ENCODE measurements at regions not wholly inside any gene's neighbourhood (a gene's known extent, or its start where the extent isn't known, plus 50 kb on each side); places are given as distances from the start of the nearest gene placed in this dataset.

DNA sequence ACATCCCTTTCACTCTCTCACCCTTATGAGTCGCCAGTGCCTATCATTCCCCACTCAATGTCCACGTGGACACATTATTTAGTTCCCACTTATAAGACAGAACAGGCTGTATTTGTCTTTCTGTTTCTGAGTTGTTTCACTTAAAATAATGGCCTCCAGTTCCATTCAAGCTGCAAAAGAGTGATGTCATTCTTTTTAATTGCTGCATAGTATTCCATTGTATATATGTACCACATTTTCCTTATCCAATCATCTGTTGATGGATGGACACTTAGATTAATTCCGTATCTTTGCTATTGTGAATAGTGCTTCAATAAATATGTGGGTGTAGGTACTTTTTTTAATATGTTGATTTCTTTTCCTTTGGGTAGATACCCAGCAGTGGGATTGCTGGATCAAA lies 79.1 kb downstream of the ZNF365 start:
- DNase-seq, result no peak

GRCh38 chr10:62454687-62455397 lies 80.7 kb downstream of the ZNF365 start:
- DNase-seq, result no peak

- DNase-seq, result no peak
Measured at GRCh38 chr10:62456611-62457101, 82.5 kb downstream of the ZNF365 start.

- no peak for DNase-seq
Measured at GRCh38 chr10:62457196-62457595, 83.0 kb downstream of the ZNF365 start.

GRCh38 chr10:62457598-62457997 lies 83.4 kb downstream of the ZNF365 start:
- no peak for DNase-seq

DNA sequence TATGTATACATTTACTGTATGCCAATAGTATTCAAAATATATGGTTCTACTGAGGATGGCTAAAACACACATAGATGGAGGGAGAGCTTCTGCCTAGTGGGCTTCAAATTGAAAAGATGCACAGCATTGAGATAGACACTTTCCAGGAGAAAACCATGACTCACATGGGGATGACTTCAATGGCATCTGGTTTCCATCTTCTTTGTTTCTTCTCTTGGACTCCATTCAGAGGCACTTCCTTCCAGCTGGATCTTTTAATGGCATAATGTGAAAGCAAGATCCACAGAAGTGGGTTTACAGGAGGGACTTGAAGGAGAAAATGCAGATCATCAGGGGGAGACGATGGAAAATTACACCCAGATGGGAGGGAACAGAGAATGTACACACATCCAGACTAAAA lies 84.9 kb downstream of the ZNF365 start:
- no peak for DNase-seq

DNA sequence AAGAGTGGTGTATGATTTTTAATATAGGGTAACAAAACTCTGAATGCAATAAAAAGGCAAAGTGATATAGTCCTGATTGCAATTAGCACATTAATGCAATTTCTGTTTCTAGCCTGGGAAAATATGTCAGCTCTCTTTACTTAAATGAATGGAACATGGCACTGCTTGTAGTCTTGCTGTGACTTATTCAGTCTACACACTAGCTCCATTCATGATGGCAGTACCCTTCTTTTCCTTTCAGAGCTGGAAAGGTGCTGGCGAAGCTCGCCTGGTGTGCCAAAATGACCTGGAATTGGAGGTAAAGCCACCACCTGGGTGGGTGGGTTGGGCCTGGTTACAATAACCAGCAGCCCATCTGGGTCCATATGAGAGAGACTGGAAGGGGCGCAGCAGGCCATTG lies 85.3 kb downstream of the ZNF365 start:
- DNase-seq, result no peak

GRCh38 chr10:62460393-62460792 lies 86.2 kb downstream of the ZNF365 start:
- DNase-seq, result no peak

DNA sequence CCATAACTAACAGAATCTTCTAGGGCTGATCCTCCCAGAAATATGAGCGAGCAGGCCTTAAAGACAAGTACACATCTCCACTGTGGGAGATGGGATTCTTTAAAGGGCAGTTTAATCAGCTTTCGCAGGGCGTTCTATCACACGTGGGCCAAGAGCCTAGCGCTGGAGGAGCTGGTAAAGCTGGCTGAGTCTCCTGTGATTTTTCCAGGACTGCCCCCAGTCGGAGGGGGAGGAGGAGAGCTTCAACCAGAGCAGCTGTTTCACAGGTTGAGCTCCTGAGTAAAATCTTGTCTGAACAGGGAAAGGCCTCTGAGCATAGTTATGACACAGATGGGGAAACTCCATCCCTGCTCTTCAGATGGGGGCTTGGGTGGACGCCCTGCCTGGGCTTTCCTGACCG lies 87.0 kb downstream of the ZNF365 start:
- DNase-seq, result no peak

DNA sequence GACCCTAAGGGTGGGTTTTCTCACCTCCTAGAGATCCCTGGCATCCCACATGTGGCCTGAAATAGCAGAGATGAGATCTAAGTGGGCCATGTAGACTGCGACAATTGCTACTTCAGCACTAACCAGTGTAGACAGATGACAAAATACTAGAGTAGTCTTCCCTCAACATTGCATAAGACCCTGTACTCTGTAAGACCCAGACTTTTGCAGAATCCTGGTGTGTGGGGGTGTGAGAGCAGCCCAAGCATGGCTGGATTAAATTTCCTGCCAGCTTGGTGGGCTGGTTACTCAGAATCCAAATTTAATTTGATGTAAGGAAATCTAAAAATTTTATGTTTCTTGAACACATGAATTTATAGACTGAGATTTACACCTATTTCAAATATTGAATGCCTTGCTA lies 88.3 kb downstream of the ZNF365 start:
- no peak for DNase-seq

DNA sequence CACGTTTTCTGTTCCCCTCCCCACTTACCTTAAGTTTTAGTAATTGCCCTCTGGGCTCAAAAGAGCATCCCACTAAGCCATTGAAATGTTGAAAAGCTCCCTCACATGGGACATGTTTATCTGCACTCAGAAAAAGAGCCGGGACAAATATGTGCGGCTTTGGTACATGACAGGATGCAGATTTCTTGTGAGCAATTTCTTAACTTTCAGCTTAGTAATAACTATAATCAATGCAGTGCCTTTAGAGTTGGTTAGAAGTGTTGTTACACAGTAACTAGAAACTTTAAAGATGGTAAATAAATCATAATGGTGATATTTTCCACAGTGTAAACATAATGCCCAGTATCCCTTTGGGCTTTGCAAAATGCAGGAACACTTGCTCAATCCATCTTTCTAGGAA lies 89.2 kb downstream of the ZNF365 start:
- no peak for DNase-seq

GRCh38 chr10:62464308-62464707 lies 90.1 kb downstream of the ZNF365 start:
- DNase-seq, result no peak

DNA sequence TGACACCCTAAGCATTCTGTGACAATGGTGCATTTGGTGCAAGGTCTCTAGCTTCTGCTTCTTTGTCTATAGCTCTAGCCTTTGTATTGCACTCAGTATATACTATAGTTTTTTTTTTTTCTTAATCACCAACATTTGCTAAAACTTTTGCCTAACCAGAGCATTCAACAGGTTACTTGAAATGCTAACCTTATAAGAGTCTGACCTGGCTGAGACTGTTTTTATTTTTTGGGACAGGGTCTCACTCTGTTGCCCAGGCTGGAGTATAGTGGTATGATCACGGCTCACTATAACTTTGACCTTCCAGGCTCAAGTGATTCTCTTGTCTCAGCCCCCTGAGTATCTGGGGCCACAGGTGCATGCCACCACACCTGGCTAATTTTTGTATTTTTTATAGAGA lies 92.4 kb downstream of the ZNF365 start:
- no peak for DNase-seq

GRCh38 chr10:62467527-62467926 lies 93.4 kb downstream of the ZNF365 start:
- no peak for DNase-seq

- DNase-seq, result no peak
Measured at GRCh38 chr10:62471711-62472110, 97.5 kb downstream of the ZNF365 start.

GRCh38 chr10:62473241-62473640 lies 99.1 kb downstream of the ZNF365 start:
- DNase-seq, result no peak

DNA sequence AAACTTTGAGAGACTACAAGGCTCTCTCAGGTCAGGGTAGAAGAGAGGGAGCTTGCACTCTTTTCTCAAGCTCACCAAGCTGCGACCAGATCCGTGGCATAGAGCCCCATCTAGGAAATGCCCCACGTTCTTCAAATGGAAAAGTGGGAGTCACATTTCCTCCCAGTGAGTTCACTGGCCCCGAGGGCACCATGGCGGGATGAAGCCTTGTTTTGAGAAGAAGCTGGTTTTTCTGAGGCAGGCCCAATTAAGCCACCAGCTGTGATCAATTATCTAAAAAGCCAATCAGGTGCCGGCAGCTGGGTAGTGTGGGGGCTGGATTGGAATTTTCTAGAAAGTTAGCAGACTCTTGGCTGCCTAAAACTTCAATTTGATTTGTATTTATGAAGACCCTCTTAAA lies 101.4 kb downstream of the ZNF365 start:
- no peak for DNase-seq

DNA sequence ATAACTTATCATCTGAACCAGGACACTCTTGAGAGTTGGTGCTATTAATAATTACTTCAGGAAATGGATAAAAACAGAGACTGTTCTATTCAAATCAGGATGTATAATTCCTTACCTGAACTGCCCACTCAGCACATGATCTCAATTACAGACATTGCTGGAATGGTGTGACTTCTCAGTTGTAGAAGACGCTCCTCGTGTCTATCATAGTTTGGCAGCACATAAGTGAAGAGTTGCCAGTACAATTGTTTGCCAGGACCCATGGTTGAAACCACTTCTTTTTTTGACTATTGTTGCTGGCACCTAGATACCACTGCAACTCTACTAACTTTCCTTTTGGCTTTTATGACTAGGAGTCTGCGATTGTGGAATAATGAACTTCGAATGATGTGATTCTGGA lies 105.4 kb downstream of the ZNF365 start:
- DNase-seq, result no peak

- DNase-seq, result no peak
Measured at GRCh38 chr10:62480196-62480595, 106.0 kb downstream of the ZNF365 start.

- DNase-seq, result no peak
Measured at GRCh38 chr10:62482581-62482980, 108.4 kb downstream of the ZNF365 start.

- no peak for DNase-seq
Measured at GRCh38 chr10:62491597-62491996, 117.4 kb downstream of the ZNF365 start.

- DNase-seq, result no peak
Measured at GRCh38 chr10:62492012-62492869, 118.1 kb downstream of the ZNF365 start.

GRCh38 chr10:62492870-62493180 lies 118.7 kb downstream of the ZNF365 start:
- no peak for DNase-seq

DNA sequence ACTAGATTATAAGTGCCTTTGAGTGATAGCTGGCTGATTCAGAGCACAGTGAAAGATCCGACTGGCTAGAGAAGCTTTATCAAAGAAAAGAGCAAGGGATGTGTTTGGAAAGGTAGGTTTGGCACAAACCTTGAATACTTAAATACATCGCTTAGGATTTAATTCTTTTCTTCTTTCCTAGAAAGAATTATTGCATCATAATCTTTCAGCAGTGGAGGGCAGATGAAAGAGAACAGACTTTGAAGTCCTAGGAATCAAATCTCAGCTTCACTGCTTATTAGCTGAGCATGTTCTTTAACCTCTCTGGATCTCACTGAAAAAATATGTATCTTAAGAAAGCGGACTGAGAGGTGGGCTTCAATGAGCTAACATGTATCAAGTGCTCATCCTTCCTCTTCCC lies 122.8 kb downstream of the ZNF365 start:
- DNase-seq, result no peak

DNA sequence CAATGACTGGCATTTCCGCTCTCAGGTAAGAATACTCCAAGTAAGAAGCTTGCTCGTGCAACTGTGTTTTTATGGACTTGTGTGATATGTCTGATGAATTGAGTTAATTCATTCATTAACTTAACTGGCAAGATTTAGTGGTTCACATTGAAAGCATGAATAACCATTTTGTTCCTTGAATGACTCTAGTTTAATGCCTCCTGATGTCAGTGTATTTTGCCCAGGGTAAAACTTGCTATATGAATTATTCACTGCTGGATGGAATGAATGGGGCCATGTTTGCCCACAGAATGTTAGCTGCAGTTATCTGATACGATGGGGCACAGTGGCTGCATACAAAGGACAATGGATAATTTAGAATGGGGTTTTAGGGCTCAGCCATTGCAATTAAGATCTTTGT lies 124.1 kb downstream of the ZNF365 start:
- DNase-seq, result no peak
